Spleen (tissue), 11 donors: ENCODE measurements at regions not wholly inside any gene's neighbourhood (a gene's known extent, or its start where the extent isn't known, plus 50 kb on each side); places are given as distances from the start of the nearest gene placed in this dataset.

ENCODE experiments used
- DNase-seq: peaks from one replicate; pipeline ENCODE4 v3.0.0-alpha.2; 2020
- H3K27ac ChIP-seq, 8 donors: fragments of 200-600 bp; sonication (generic) in 7 of 8; 1 replicate in 4 of 8; 2 replicates in 4 of 8; pipeline versions ENCODE4 v1.5.0 to v1.8.0; 2016 to 2021; ENCODE audit warnings: inconsistent platforms in 4 of 8, mild to moderate bottlenecking in 4 of 8, moderate library complexity in 1 of 8
- H3K27me3 ChIP-seq, 7 donors: fragments of 200-600 bp; sonication (generic) in 6 of 7; replicated peaks in 1 of 7; 1 replicate in 4 of 7; 2 replicates in 3 of 7; pipeline versions ENCODE4 v1.5.0 to v1.8.0; 2016 to 2021; ENCODE audit warnings: inconsistent platforms in 3 of 7, mild to moderate bottlenecking in 1 of 7
- H3K36me3 ChIP-seq, 6 donors: fragments of 200-600 bp; sonication (generic) in 5 of 6; 1 replicate in 4 of 6; 2 replicates in 2 of 6; pipeline versions ENCODE4 v1.5.0 to v1.8.0; 2016 to 2021; ENCODE audit warnings: inconsistent platforms in 2 of 6
- H3K4me1 ChIP-seq, 6 donors: fragments of 200-600 bp; sonication (generic) in 5 of 6; 1 replicate in 3 of 6; 2 replicates in 3 of 6; pipeline versions ENCODE4 v1.5.0 to v1.8.0; 2016 to 2021; ENCODE audit warnings: inconsistent platforms in 3 of 6
- H3K4me3 ChIP-seq, 8 donors: fragments of 200-600 bp; sonication (generic) in 7 of 8; 1 replicate in 4 of 8; 2 replicates in 4 of 8; pipeline versions ENCODE4 v1.5.0 to v1.8.0; 2016 to 2021; ENCODE audit warnings: inconsistent platforms in 4 of 8, mild to moderate bottlenecking in 4 of 8, moderate library complexity in 2 of 8
- H3K9me3 ChIP-seq, 8 donors: fragments of 200-600 bp; sonication (generic) in 7 of 8; 1 replicate in 4 of 8; 2 replicates in 4 of 8; pipeline versions ENCODE4 v1.5.0 to v1.8.0; 2016 to 2021; ENCODE audit warnings: inconsistent platforms in 4 of 8
- CTCF ChIP-seq, 11 experiments: fragments of 200-600 bp in 7 of 11; fragments of 450-650 bp in 4 of 11; sonication (generic) in 4 of 11; IDR thresholded peaks in 8 of 11; conservative IDR thresholded peaks in 3 of 11; 1 replicate in 7 of 11; 2 replicates in 4 of 11; pipeline versions ENCODE4 v1.4.0 to v1.8.0; 2016 to 2021; ENCODE audit warnings: antibody characterized with exemption in 11 of 11, inconsistent platforms in 4 of 11, mild to moderate bottlenecking in 1 of 11
- POLR2A ChIP-seq, 3 donors: fragments of 450-650 bp; IDR thresholded peaks; one replicate each; pipeline ENCODE4 v1.5.1; 2017; ENCODE audit warnings: antibody characterized with exemption in 3 of 3, mild to moderate bottlenecking in 1 of 3
- POLR2AphosphoS5 ChIP-seq, 3 donors: sonication (generic); formaldehyde crosslinking; IDR thresholded peaks; one replicate each; pipeline ENCODE4 v1.5.1; 2017; ENCODE audit warnings: antibody characterized with exemption in 3 of 3
- WGBS, 5 donors: extraction: QIAGEN DNeasy Blood & Tissue Kit in 3 of 5; methylation state at CpG; one replicate each; pipeline versions ENCODE4 v1.1.5 to v1.1.7; 2013 to 2018; 5-methylcytosine and 5-hydroxymethylcytosine counted together
- intact Hi-C: fragments of 100-400 bp; cut with DNase I; formaldehyde crosslinking; loops from one replicate; pipeline ENCODE4 v1.15.0; 2023; ENCODE audit warnings: low total_unique reads
- donor health status: healthy with polysubstance abuse.
- donor health status: DM: no; HTN: no; CAD: no; lungs with moderate emphysema.
- donor health status: DM: no; HTN: no; CAD: no.
- donor health status: Bipolar disorder and iron deficiency.
- donor health status: healthy.
- donor health status: DM: no; HTN: no; CAD: no.
- donor health status: DM: yes; HTN: yes; CAD: no.

GRCh38 chr20:41881466-41882046, 263.4 kb upstream of the CHD6 start:
- Histone ChIP-seq H3K4me3 (no peak overlapping the region), H3K9me3 (no peaks in the 10 kb centered on the region), H3K27ac (no peak overlapping the region), H3K36me3 (no peaks in the 10 kb centered on the region), H3K4me1 (no peaks in the 10 kb centered on the region), H3K27me3 (peaks cover 0 to 21% (median 0%) of the 10 kb centered on the region in 7 donors)
- WGBS, 5 donors: 81 to 96% (median 89%) methylated on average over 1 of the region's 1 CpG
- intact Hi-C loops: no loop called here
- TF ChIP-seq POLR2A (IDR thresholded peaks at IDR 0.05): no peak
- TF ChIP-seq POLR2AphosphoS5 (IDR thresholded peaks at IDR 0.05): no peak
- no peak for TF ChIP-seq CTCF (IDR thresholded peaks at IDR 0.05 in 8 of 11, conservative IDR thresholded peaks at IDR 0.05 in 3 of 11)
- DNase-seq: no peak

- Histone ChIP-seq H3K27ac (no peak overlapping the region), H3K36me3 (no peaks in the 10 kb centered on the region), H3K4me1 (no peaks in the 10 kb centered on the region), H3K27me3 (peaks cover 0 to 5% (median 0%) of the 10 kb centered on the region in 7 donors), H3K4me3 (no peak overlapping the region), H3K9me3 (no peaks in the 10 kb centered on the region)
- intact Hi-C loops: no loop called here
- TF ChIP-seq POLR2A (IDR thresholded peaks at IDR 0.05): no peak
- no peak for DNase-seq
- WGBS, 5 donors: 33 to 43% (median 41%) methylated on average over 2 of the region's 2 CpGs
These were observed 260.9 kb upstream of the CHD6 start for GRCh38 chr20:41879123-41879522.

- intact Hi-C loops: no loop called here
- no peak for DNase-seq
- no peak overlapping the region for H3K4me3 ChIP-seq
- no peaks in the 10 kb centered on the region for H3K36me3 ChIP-seq
- no peak for TF ChIP-seq POLR2AphosphoS5 (IDR thresholded peaks at IDR 0.05)
- no peak for TF ChIP-seq CTCF (IDR thresholded peaks at IDR 0.05 in 8 of 11, conservative IDR thresholded peaks at IDR 0.05 in 3 of 11)
- no peak for TF ChIP-seq POLR2A (IDR thresholded peaks at IDR 0.05)
- H3K9me3 ChIP-seq: no peaks in the 10 kb centered on the region
- WGBS, 5 donors: 81 to 90% (median 82%) methylated on average over 4 of the region's 4 CpGs
- no peaks in the 10 kb centered on the region for H3K4me1 ChIP-seq
- H3K27ac ChIP-seq: no peak overlapping the region
- peaks cover 0 to 1% (median 0%) of the 10 kb centered on the region in 7 donors for H3K27me3 ChIP-seq
These were observed 259.7 kb upstream of the CHD6 start for GRCh38 chr20:41877911-41878310.

- H3K27ac ChIP-seq: no peak overlapping the region
- no peaks in the 10 kb centered on the region for H3K4me1 ChIP-seq
- H3K36me3 ChIP-seq: no peaks in the 10 kb centered on the region
- TF ChIP-seq CTCF (IDR thresholded peaks at IDR 0.05 in 8 of 11, conservative IDR thresholded peaks at IDR 0.05 in 3 of 11) (no peak), POLR2A (IDR thresholded peaks at IDR 0.05) (no peak), POLR2AphosphoS5 (IDR thresholded peaks at IDR 0.05) (no peak)
- H3K9me3 ChIP-seq: peaks cover 0 to 14% (median 0%) of the 10 kb centered on the region in 8 donors
- WGBS, 5 donors: 67 to 81% (median 77%) methylated on average over 1 of the region's 1 CpG
- no peak overlapping the region for H3K4me3 ChIP-seq
- DNase-seq: no peak
- intact Hi-C loops: no loop called here
- H3K27me3 ChIP-seq: peaks cover 0 to 12% (median 0%) of the 10 kb centered on the region in 7 donors
These were observed 256.5 kb upstream of the CHD6 start for GRCh38 chr20:41874658-41875057.
